ENCODE measurements at regions not wholly inside any gene's neighbourhood (a gene's known extent, or its start where the extent isn't known, plus 50 kb on each side); places are given as distances from the start of the nearest gene placed in this dataset.

DNA sequence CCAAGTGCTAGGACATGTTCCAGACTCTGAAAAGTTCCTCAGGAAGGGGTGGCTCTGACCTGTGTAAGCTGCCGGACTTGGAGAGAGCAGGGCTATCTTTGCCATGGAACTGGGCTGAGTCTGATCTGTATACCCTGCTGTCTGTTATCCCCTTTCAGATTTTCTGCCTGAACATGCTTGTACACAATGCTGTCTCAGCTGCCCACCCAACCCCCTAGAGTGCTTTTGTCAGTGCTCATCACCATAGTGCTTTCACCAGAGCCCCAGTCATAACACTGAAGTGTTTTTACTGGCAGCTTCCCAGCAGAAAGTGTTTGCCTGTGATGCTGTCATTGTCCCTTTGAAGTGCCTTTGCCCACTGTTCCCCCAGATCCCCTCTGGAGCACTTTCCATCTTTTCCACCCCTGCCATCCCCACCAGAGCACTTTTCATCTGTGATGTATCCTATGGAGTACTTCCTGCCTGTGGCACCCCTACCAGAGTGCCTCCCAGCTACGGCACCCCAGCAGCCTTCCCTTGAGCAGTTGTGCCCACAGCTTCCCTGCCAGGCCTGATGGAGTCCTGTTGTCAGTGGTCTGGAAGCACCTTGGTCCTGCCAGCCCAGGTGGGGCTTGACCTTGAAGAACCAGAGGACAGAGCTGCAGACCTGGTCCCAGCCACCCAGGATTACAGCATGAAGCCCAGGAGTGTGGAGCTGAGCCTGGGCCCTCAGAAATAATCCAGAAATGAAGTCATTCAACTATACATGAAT, 397.7 kb downstream of the DIPK2A start:
- H3K9me3 Mint-ChIP-seq: peaks cover 12% of the 10 kb centered on the region
- no peaks in the 10 kb centered on the region for H3K4me1 Mint-ChIP-seq
- H3K27ac Mint-ChIP-seq: no peak overlapping the region
- ATAC-seq (ENCODE audit: low read depth) (no peak), DNase-seq (no peak)
- no peaks in the 10 kb centered on the region for H3K27me3 Mint-ChIP-seq
- CTCF ChIA-PET: no interaction called here
- H3K36me3 Mint-ChIP-seq (ENCODE audit: low read depth): no peaks in the 10 kb centered on the region
- POLR2A ChIA-PET: no interaction called here
- intact Hi-C loops (cut with micrococcal nuclease): no loop called here
- TF ChIP-seq CTCF (IDR thresholded peaks at IDR 0.05): no peak
- H3K4me3 Mint-ChIP-seq: no peak overlapping the region

GRCh38 chr3:144375088-144375487, 403.5 kb downstream of the DIPK2A start:
- TF ChIP-seq CTCF (IDR thresholded peaks at IDR 0.05): no peak
- ATAC-seq (ENCODE audit: low read depth) (no peak), DNase-seq (no peak)
- intact Hi-C loops (cut with micrococcal nuclease): no loop called here
- POLR2A ChIA-PET: no interaction called here
- Mint-ChIP-seq H3K27ac (no peak overlapping the region), H3K27me3 (no peaks in the 10 kb centered on the region), H3K4me1 (no peaks in the 10 kb centered on the region), H3K9me3 (peaks cover 4% of the 10 kb centered on the region), H3K36me3 (ENCODE audit: low read depth) (no peaks in the 10 kb centered on the region), H3K4me3 (no peak overlapping the region)
- CTCF ChIA-PET: no interaction called here

DNA sequence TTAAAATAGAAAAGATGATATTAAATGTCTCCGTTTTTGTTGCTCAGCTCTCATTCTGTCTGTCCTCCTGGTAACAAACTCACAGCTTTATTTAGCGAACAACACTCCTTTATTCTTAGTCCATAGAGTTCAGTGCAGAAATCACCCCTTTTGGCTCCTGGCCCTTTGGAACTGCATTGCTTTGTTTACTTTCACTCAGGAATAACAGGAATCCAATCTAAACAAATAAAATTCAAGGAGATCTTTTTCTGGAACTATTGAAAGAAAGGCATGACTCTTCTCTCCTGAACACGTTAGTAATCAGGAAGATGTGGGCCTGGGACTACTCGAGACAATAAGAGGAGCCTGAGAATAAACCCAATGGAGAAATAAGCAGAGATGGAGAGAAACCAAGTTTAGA, 409.2 kb downstream of the DIPK2A start:
- H3K9me3 Mint-ChIP-seq: peaks cover 2% of the 10 kb centered on the region
- no peak overlapping the region for H3K27ac Mint-ChIP-seq
- ChIA-PET POLR2A (no interaction called here), CTCF (no interaction called here)
- TF ChIP-seq CTCF (IDR thresholded peaks at IDR 0.05): no peak
- intact Hi-C loops (cut with micrococcal nuclease): no loop called here
- H3K36me3 Mint-ChIP-seq (ENCODE audit: low read depth): no peaks in the 10 kb centered on the region
- no peaks in the 10 kb centered on the region for H3K4me1 Mint-ChIP-seq
- no peak overlapping the region for H3K4me3 Mint-ChIP-seq
- DNase-seq: no peak
- no peak for ATAC-seq (ENCODE audit: low read depth)
- no peaks in the 10 kb centered on the region for H3K27me3 Mint-ChIP-seq

- DNase-seq (no peak), ATAC-seq (ENCODE audit: low read depth) (no peak)
- ChIA-PET CTCF (no interaction called here), POLR2A (no interaction called here)
- H3K4me3 Mint-ChIP-seq: no peak overlapping the region
- H3K27me3 Mint-ChIP-seq: no peaks in the 10 kb centered on the region
- TF ChIP-seq CTCF (IDR thresholded peaks at IDR 0.05): no peak
- no peaks in the 10 kb centered on the region for H3K36me3 Mint-ChIP-seq (ENCODE audit: low read depth)
- H3K4me1 Mint-ChIP-seq: no peaks in the 10 kb centered on the region
- peaks cover 2% of the 10 kb centered on the region for H3K9me3 Mint-ChIP-seq
- intact Hi-C loops (cut with micrococcal nuclease): no loop called here
- no peak overlapping the region for H3K27ac Mint-ChIP-seq
Observed at GRCh38 chr3:144381607-144382006, 410.0 kb downstream of the DIPK2A start.

DNA sequence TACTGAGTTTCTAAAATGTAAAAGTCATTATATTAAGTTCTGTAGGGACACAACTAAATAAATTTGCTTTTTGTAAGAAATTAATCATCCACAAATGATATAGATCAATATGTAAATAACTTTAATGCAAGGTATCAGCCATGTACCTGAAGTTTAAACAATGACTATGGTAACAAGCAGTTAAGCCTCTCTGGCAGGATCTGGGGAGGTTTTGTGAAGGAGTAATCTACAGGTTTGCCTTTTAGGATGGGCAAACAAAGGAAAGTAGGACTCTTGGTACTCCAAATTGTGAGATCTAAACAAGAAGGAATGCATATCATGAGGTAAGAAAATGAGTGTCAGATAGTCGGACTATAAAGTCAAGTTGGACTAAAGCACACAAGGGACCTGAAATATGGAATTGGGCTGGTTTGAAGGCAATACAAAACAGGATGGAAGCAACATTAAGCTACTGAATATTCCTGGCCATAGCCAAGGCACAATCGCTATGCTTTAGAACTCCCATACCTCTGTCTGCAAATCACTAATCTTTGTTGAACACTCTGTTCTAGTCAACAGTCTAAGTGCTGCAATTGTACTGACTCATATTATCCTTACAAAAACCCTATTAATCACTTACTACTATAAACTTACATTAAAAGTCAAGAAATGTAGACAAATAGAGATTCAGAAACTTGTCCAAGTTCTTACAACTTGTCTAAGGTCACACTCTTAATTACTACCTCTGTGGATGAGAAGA, 412.8 kb downstream of the DIPK2A start:
- H3K27ac Mint-ChIP-seq: no peak overlapping the region
- no peak for ATAC-seq (ENCODE audit: low read depth)
- H3K36me3 Mint-ChIP-seq (ENCODE audit: low read depth): no peaks in the 10 kb centered on the region
- H3K9me3 Mint-ChIP-seq: no peaks in the 10 kb centered on the region
- no peaks in the 10 kb centered on the region for H3K27me3 Mint-ChIP-seq
- ChIA-PET CTCF (no interaction called here), POLR2A (no interaction called here)
- no peak overlapping the region for H3K4me3 Mint-ChIP-seq
- H3K4me1 Mint-ChIP-seq: no peaks in the 10 kb centered on the region
- TF ChIP-seq CTCF (IDR thresholded peaks at IDR 0.05): no peak
- DNase-seq: no peak
- intact Hi-C loops (cut with micrococcal nuclease): no loop called here

Measured in activated B cell treated with CpG ODN at 0.5 μM for 24 hours (primary cell).